ENCODE measurements at regions not wholly inside any gene's neighbourhood (a gene's known extent, or its start where the extent isn't known, plus 50 kb on each side); places are given as distances from the start of the nearest gene placed in this dataset.

- H3K36me3 Mint-ChIP-seq (ENCODE audit: low read depth): no peaks in the 10 kb centered on the region
- no peaks in the 10 kb centered on the region for H3K4me1 Mint-ChIP-seq
- H3K9me3 Mint-ChIP-seq: no peaks in the 10 kb centered on the region
- CTCF ChIA-PET: no interaction called here
- no peak overlapping the region for H3K27ac Mint-ChIP-seq
- DNase-seq (no peak), ATAC-seq (ENCODE audit: low read depth) (no peak)
- peaks cover 9% of the 10 kb centered on the region for H3K27me3 Mint-ChIP-seq
- intact Hi-C loops (cut with micrococcal nuclease): no loop called here
- TF ChIP-seq CTCF (IDR thresholded peaks at IDR 0.05): no peak
- no peak overlapping the region for H3K4me3 Mint-ChIP-seq
- POLR2A ChIA-PET: no interaction called here
These were observed 601.5 kb downstream of the UTRN start for GRCh38 chr6:144886682-144887081.

GRCh38 chr6:144888621-144889020, 603.5 kb downstream of the UTRN start:
- no peak for TF ChIP-seq CTCF (IDR thresholded peaks at IDR 0.05)
- peaks cover 4% of the 10 kb centered on the region for H3K27me3 Mint-ChIP-seq
- ChIA-PET POLR2A (interaction anchor here (0.8 kb wide), 1 partner anchor 1257 kb away, joined by 3 read pairs; no protein-coding TSS in a partner anchor), CTCF (no interaction called here)
- DNase-seq (no peak), ATAC-seq (ENCODE audit: low read depth) (no peak)
- H3K36me3 Mint-ChIP-seq (ENCODE audit: low read depth): no peaks in the 10 kb centered on the region
- no peak overlapping the region for H3K4me3 Mint-ChIP-seq
- no peak overlapping the region for H3K27ac Mint-ChIP-seq
- intact Hi-C loops (cut with micrococcal nuclease): no loop called here
- H3K4me1 Mint-ChIP-seq: no peaks in the 10 kb centered on the region
- no peaks in the 10 kb centered on the region for H3K9me3 Mint-ChIP-seq

- POLR2A ChIA-PET: no interaction called here
- TF ChIP-seq CTCF (IDR thresholded peaks at IDR 0.05): no peak
- Mint-ChIP-seq H3K27ac (no peak overlapping the region), H3K4me1 (no peaks in the 10 kb centered on the region), H3K9me3 (no peaks in the 10 kb centered on the region), H3K27me3 (no peaks in the 10 kb centered on the region), H3K36me3 (ENCODE audit: low read depth) (no peaks in the 10 kb centered on the region), H3K4me3 (no peak overlapping the region)
- DNase-seq (no peak), ATAC-seq (ENCODE audit: low read depth) (no peak)
- CTCF ChIA-PET: no interaction called here
- intact Hi-C loops (cut with micrococcal nuclease): no loop called here
These were observed 608.6 kb downstream of the UTRN start for GRCh38 chr6:144893680-144894151.

GRCh38 chr6:144894240-144894639, 609.1 kb downstream of the UTRN start:
- H3K27me3 Mint-ChIP-seq: no peaks in the 10 kb centered on the region
- ChIA-PET POLR2A (no interaction called here), CTCF (no interaction called here)
- intact Hi-C loops (cut with micrococcal nuclease): no loop called here
- H3K4me3 Mint-ChIP-seq: no peak overlapping the region
- no peak for TF ChIP-seq CTCF (IDR thresholded peaks at IDR 0.05)
- H3K27ac Mint-ChIP-seq: no peak overlapping the region
- no peaks in the 10 kb centered on the region for H3K36me3 Mint-ChIP-seq (ENCODE audit: low read depth)
- H3K4me1 Mint-ChIP-seq: no peaks in the 10 kb centered on the region
- ATAC-seq (ENCODE audit: low read depth): no peak
- no peak for DNase-seq
- H3K9me3 Mint-ChIP-seq: no peaks in the 10 kb centered on the region

GRCh38 chr6:144895313-144896278, 610.5 kb downstream of the UTRN start:
- no peak for DNase-seq
- no peak for TF ChIP-seq CTCF (IDR thresholded peaks at IDR 0.05)
- H3K27ac Mint-ChIP-seq: no peak overlapping the region
- no peaks in the 10 kb centered on the region for H3K27me3 Mint-ChIP-seq
- no peak for ATAC-seq (ENCODE audit: low read depth)
- H3K4me3 Mint-ChIP-seq: no peak overlapping the region
- CTCF ChIA-PET: no interaction called here
- H3K4me1 Mint-ChIP-seq: no peaks in the 10 kb centered on the region
- H3K9me3 Mint-ChIP-seq: no peaks in the 10 kb centered on the region
- H3K36me3 Mint-ChIP-seq (ENCODE audit: low read depth): no peaks in the 10 kb centered on the region
- intact Hi-C loops (cut with micrococcal nuclease): no loop called here
- POLR2A ChIA-PET: no interaction called here
